IgD-negative memory B cell (primary cell): ENCODE measurements at regions not wholly inside any gene's neighbourhood (a gene's known extent, or its start where the extent isn't known, plus 50 kb on each side); places are given as distances from the start of the nearest gene placed in this dataset.

ENCODE experiments used
- H3K27ac Mint-ChIP-seq, 3 donors: one replicate each; pipeline ENCODE4 v1.8.0; 2020 to 2022; ENCODE audit warnings: mild to moderate bottlenecking in 3 of 3, mixed read lengths in 3 of 3, moderate library complexity in 1 of 3
- H3K27me3 Mint-ChIP-seq: one replicate; pipeline ENCODE4 v1.8.0; 2021; ENCODE audit warnings: mixed read lengths
- H3K36me3 Mint-ChIP-seq: one replicate; pipeline ENCODE4 v1.8.0; 2020; ENCODE audit warnings: mild to moderate bottlenecking, mixed read lengths
- H3K4me1 Mint-ChIP-seq, 3 donors: one replicate each; pipeline ENCODE4 v1.8.0; 2020 to 2022; ENCODE audit warnings: mixed read lengths in 3 of 3, mild to moderate bottlenecking in 1 of 3
- H3K4me3 Mint-ChIP-seq, 4 donors: one replicate each; pipeline ENCODE4 v1.8.0; 2020 to 2022; ENCODE audit warnings: mild to moderate bottlenecking in 4 of 4, mixed read lengths in 4 of 4, moderate library complexity in 3 of 4
- H3K9me3 Mint-ChIP-seq, 3 donors: one replicate each; pipeline ENCODE4 v1.8.0; 2020 to 2021; ENCODE audit warnings: mixed read lengths in 3 of 3, mild to moderate bottlenecking in 1 of 3

DNA sequence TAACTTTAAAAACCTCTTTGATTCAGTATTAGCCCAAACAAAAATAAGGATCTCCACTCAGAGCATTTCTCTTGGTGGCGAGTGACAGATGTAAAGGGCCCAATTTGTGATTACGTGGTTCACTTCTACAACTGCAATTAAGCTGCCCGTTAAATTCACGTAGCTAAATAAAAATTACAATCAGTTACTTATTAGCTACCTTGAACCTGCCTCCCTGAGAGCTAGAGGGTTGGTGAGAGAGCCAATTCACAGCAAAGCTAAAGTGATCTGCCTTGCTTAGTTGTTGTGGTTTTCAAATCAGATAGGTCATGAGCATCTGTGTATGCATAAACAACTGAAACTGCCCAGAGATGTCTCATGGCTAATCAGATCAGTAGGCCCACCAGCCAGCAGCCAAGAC is 156.7 kb downstream of the RNF152 start:
- H3K36me3 Mint-ChIP-seq, result no peaks in the 10 kb centered on the region
- no peaks in the 10 kb centered on the region for H3K4me1 Mint-ChIP-seq
- peaks cover 0 to 4% (median 0%) of the 10 kb centered on the region in 3 donors for H3K9me3 Mint-ChIP-seq
- no peaks in the 10 kb centered on the region for H3K27me3 Mint-ChIP-seq
- no peak overlapping the region for H3K4me3 Mint-ChIP-seq
- H3K27ac Mint-ChIP-seq, result no peak overlapping the region

DNA sequence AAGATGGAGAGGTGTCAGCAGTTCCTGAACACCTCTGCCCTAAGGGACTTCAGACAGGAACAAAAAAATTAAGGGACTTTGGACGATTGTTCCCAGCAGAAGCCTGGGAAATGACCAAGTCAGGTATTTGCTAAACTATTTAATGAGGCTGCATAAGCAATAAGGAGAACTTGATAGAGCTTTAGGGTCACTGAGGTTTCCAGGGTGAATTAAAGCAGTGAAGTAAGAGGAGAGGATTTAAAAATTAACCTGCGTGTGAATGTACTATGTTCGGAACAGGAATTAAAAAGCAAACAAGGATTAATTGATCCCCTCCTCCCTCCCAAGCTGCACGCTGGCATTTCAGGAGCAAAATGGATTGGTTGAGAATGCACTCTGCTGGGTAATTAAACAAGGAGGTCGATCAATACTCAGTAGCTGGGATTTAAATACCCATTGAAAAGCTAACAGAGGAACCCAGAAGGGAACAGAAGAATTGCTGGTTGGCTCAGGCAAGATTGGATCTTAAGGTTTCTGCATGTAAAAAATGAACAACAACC is 157.2 kb downstream of the RNF152 start:
- H3K27ac Mint-ChIP-seq, result no peak overlapping the region
- no peak overlapping the region for H3K4me3 Mint-ChIP-seq
- no peaks in the 10 kb centered on the region for H3K27me3 Mint-ChIP-seq
- H3K9me3 Mint-ChIP-seq, result peaks cover 0 to 4% (median 0%) of the 10 kb centered on the region in 3 donors
- no peaks in the 10 kb centered on the region for H3K4me1 Mint-ChIP-seq
- H3K36me3 Mint-ChIP-seq, result no peaks in the 10 kb centered on the region

DNA sequence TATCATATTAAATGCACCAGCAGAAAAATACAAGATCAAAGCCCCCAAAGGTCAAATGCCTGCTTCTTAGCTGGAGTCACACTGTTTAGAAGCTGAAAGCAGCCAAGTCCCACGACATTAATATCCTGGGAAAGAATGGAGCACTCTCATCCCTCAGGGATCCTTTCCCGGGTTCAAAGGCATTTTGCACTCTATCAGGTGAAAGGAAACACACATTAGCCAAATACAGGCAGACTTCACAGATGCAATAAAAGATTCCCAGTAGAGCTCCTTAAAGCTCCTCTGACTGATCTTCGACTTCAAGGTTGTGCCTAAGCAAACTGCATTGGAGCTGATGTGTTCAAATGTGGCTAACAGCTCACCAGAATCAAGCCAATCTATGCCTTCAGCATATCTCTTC is 158.4 kb downstream of the RNF152 start:
- peak overlapping the region in 1 of 3 donors; percentile 40 for H3K27ac Mint-ChIP-seq
- no peak overlapping the region for H3K4me3 Mint-ChIP-seq
- no peaks in the 10 kb centered on the region for H3K27me3 Mint-ChIP-seq
- no peaks in the 10 kb centered on the region for H3K36me3 Mint-ChIP-seq
- no peaks in the 10 kb centered on the region for H3K4me1 Mint-ChIP-seq
- H3K9me3 Mint-ChIP-seq, result no peaks in the 10 kb centered on the region

DNA sequence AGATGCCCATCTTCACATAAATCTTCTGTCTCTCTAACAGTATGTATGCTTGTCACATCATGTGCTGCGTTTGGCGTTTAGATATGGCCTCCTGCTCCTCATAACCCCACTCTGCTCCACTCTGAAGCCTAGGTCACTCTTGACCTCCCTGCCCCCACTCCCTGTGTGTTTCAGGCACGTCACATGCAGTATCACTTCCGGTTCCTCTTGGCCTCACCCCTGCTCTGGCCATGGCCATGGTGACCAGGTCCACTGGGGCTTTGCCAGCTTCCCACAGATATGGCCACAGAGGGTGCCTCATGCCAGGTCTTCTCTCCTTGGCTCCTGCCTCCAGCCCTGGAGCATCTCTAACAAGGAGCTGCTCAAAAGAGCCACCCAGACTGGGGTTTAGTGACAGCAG is 160.0 kb downstream of the RNF152 start:
- Mint-ChIP-seq H3K27ac (no peak overlapping the region), H3K27me3 (no peaks in the 10 kb centered on the region), H3K36me3 (no peaks in the 10 kb centered on the region), H3K4me1 (no peaks in the 10 kb centered on the region), H3K4me3 (no peak overlapping the region), H3K9me3 (no peaks in the 10 kb centered on the region)

DNA sequence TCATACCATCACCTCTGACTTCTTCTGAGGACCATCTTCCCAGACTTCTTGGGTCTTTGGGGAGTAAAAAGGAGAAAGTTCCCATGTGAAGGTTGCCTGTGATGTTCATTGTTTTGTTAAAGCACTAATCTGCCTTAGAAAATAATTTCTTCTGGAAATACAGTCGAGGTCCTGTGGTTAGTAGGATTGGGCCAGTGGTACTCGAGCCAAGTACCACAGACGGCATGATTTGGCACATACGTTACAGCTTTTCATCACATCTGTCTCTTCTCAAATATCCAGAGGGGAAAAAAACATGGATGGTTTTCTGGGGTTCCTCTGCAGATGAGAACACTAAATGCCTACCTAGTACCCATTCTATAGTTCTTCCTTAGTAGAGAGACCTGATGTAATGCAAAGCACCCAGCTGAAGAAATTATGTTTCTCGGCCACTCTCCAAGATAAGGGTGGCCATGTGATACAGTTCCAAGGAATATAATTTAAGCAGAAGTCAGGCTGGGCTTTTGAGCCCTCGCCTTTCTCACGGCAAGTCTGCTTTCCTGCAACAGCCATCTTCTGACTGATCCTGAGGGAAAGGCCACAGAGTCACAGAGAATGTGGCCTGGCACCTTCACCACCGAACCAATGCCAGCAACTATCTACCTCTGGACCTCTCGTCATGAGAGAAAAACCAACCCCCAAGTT is 161.0 kb downstream of the RNF152 start:
- Mint-ChIP-seq H3K27ac (no peak overlapping the region), H3K4me3 (no peak overlapping the region), H3K4me1 (no peaks in the 10 kb centered on the region), H3K36me3 (no peaks in the 10 kb centered on the region), H3K9me3 (peaks cover 0 to 4% (median 0%) of the 10 kb centered on the region in 3 donors), H3K27me3 (no peaks in the 10 kb centered on the region)

DNA sequence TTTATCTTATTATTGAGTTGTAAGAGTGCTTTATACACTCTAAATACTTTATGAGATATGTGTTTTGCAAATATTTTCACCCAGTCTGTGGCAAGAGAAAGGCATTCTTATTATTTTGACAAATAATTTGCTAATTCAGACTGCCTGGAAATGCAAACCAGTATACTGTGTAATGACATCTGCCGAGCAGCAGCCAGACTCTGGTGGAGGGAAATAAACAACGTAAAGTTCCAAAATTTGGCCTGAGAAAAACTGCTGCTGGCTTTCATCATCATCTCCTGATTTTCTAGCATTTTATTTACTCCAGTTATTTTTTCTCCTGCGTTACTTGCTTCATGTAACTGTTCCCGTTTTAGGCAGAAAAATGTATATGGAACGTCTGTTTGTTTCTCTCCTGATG is 161.6 kb downstream of the RNF152 start:
- Mint-ChIP-seq H3K4me3 (no peak overlapping the region), H3K36me3 (no peaks in the 10 kb centered on the region), H3K9me3 (peaks cover 0 to 9% (median 0%) of the 10 kb centered on the region in 3 donors), H3K27me3 (no peaks in the 10 kb centered on the region), H3K4me1 (no peaks in the 10 kb centered on the region), H3K27ac (no peak overlapping the region)

DNA sequence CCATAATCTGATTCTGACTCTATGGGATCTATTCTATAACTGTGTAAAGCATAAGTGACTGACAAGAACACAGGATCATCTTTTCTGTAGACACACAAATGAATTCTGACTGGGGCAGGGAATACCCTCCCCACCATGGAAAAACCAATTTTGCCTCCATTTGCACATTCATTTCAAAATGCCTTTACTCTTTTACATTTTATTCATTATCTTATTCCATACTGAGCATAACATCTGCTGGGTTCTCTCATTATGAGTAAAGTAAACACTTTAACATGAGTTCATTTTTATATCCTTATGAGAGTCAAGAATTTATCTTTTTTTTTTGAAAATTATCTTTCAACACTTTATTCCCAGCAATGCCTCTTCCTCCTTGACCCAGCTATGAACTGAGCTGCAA is 163.5 kb downstream of the RNF152 start:
- Mint-ChIP-seq H3K27ac (no peak overlapping the region), H3K36me3 (no peaks in the 10 kb centered on the region), H3K9me3 (peaks cover 0 to 13% (median 3%) of the 10 kb centered on the region in 3 donors), H3K4me1 (no peaks in the 10 kb centered on the region), H3K27me3 (no peaks in the 10 kb centered on the region), H3K4me3 (no peak overlapping the region)

DNA sequence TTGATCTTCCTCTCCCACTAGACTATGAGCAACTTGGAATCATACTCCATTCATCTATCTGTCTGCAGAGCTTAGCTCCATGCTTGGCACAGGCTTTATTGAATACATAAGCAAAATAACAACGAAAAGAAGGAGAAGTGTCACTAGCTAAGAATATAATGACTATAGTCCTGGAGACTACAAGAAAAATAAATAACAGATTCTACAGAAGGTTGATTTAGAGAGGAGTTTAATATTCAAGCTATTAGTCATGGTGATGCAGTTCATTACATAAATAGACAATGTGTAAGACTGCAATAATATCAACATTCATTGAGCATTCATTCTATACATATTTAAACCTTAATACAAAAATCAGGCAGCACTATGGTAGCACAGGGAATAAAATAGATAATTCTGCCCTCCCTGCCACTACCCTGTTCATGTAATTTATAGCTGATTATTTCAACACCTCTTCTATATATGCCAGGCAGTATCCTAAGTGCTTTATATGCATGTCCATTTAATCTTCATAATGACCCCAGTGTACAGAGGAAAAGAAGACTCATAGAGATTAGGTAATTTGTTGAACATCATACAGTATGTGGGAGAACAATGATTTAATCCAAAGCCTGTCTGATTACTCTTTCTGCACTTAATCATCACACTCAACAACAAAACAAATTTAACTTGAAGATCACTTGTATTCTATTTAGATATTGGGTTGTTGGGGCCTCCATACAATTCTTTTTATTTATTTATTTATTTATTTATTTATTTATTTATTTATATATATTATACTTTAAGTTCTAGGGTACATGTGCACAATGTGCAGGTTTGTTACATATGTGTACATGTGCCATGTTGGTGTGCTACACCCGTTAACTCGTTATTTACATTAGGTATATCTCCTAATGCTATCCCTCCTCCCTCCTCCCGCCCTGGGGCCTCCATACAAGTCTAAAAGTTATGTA is 165.3 kb downstream of the RNF152 start:
- H3K9me3 Mint-ChIP-seq, result peaks cover 3 to 13% (median 3%) of the 10 kb centered on the region in 3 donors
- H3K27me3 Mint-ChIP-seq, result no peaks in the 10 kb centered on the region
- H3K36me3 Mint-ChIP-seq, result no peaks in the 10 kb centered on the region
- no peaks in the 10 kb centered on the region for H3K4me1 Mint-ChIP-seq
- no peak overlapping the region for H3K4me3 Mint-ChIP-seq
- H3K27ac Mint-ChIP-seq, result no peak overlapping the region

DNA sequence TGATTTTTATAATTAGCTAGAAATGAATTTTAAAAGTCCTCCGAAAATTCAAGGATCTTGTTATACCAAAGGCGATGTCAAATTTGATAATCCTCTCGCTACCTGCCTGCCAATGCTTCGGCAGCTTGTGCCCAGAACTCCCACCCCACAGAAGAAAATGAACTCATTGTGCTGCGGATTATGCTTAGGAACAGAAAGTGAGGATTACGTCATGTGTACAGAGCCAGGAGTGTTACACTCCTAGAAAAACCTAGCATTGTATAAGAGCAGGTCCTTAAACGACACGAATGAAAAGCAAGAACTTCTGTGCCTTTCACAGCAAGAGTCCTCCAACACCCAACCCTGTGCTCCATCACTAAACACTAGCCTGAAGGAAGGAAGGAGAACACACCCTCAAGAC is 168.3 kb downstream of the RNF152 start:
- Mint-ChIP-seq H3K36me3 (no peaks in the 10 kb centered on the region), H3K27ac (no peak overlapping the region)

DNA sequence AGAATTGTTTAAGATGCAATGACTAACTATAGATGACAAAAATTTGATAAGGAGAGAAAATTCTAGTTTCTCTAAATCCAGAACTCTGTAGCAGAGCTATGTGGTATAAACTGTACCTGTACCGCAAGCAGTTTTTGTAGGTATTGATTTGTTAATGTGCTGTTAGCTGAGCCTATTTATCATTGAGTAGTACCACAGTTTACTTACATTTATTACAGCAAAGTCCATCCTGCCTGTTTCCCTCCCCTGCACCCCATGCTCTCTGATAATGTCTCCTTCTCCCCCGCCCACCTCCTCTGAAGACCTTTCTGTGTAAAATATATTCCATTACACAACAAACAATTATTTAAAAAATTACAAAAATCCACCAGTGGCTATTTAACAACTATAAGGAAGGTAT is 170.6 kb downstream of the RNF152 start:
- H3K4me1 Mint-ChIP-seq, result no peaks in the 10 kb centered on the region
- no peak overlapping the region for H3K27ac Mint-ChIP-seq
- no peaks in the 10 kb centered on the region for H3K36me3 Mint-ChIP-seq
- peaks cover 3 to 13% (median 5%) of the 10 kb centered on the region in 3 donors for H3K9me3 Mint-ChIP-seq
- H3K27me3 Mint-ChIP-seq, result no peaks in the 10 kb centered on the region
- no peak overlapping the region for H3K4me3 Mint-ChIP-seq

More for the DNA sequence above, 168.3 kb downstream of the RNF152 start:
- no peaks in the 10 kb centered on the region for H3K27me3 Mint-ChIP-seq
- H3K4me1 Mint-ChIP-seq, result no peaks in the 10 kb centered on the region
- H3K9me3 Mint-ChIP-seq, result peaks cover 3 to 13% (median 5%) of the 10 kb centered on the region in 3 donors
- H3K4me3 Mint-ChIP-seq, result no peak overlapping the region

DNA sequence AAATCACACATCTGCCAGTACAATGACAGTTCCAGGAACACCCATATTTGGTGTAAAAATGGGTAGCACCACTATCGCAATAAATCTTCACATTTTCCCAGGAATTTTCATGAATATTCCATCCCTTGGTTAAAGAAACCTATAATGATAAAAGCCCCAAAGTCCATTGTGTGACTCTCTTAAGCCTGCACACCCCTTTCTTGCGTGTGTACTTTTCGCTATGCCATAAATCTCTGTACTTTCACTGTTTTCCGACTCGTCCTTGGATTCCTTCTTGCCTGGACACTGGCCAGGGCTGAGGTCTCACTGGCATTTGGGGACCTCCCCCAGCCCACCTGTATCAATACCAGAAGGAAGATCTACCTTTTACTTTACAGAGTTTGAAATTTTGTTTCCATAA is 172.3 kb downstream of the RNF152 start:
- Mint-ChIP-seq H3K27me3 (no peaks in the 10 kb centered on the region), H3K4me1 (no peaks in the 10 kb centered on the region), H3K27ac (no peak overlapping the region), H3K9me3 (peaks cover 2 to 7% (median 4%) of the 10 kb centered on the region in 3 donors), H3K36me3 (no peaks in the 10 kb centered on the region), H3K4me3 (no peak overlapping the region)

DNA sequence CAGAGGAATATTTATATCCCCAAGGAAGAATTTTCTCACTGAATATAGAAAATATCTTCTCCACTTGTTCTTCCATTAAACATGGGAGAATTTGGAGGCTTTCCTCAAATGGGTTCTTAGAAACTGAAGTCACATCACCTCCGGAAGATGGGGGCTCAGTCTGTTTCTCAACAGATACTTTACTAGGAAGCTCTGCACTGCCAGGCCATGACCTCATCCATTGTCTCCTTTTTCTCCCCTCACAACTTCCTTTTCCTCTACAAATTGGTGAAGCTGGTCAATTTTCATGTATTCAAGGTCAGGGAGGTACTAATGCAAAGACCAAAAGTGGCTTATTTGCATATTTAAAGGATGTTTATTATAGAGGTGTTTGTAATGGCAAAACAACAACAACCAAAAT is 173.1 kb downstream of the RNF152 start:
- Mint-ChIP-seq H3K27ac (no peak overlapping the region), H3K27me3 (no peaks in the 10 kb centered on the region), H3K4me1 (no peaks in the 10 kb centered on the region), H3K9me3 (peaks cover 0 to 7% (median 2%) of the 10 kb centered on the region in 3 donors), H3K36me3 (no peaks in the 10 kb centered on the region), H3K4me3 (no peak overlapping the region)

DNA sequence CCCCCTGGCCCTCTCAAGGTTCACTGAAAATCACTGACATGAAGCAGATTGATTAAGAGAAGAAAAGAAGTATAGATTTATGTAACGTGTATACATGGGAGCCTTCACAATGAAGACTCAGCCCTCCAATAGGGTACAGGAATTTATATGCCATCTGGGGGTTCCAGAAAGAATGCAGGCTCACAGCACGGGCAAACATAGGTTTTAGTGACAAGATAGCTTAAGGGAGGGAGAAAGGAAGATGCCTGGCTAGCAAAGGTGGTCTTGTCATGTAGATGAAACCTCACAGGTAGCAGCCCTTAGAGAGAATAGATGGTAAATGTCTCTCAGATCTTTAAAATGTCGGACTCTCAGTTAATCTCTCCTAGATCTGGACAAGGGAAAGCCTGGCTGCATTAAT is 173.9 kb downstream of the RNF152 start:
- Mint-ChIP-seq H3K4me1 (no peaks in the 10 kb centered on the region), H3K4me3 (no peak overlapping the region), H3K36me3 (no peaks in the 10 kb centered on the region), H3K27ac (no peak overlapping the region), H3K27me3 (no peaks in the 10 kb centered on the region), H3K9me3 (peaks cover 0 to 7% (median 2%) of the 10 kb centered on the region in 3 donors)

DNA sequence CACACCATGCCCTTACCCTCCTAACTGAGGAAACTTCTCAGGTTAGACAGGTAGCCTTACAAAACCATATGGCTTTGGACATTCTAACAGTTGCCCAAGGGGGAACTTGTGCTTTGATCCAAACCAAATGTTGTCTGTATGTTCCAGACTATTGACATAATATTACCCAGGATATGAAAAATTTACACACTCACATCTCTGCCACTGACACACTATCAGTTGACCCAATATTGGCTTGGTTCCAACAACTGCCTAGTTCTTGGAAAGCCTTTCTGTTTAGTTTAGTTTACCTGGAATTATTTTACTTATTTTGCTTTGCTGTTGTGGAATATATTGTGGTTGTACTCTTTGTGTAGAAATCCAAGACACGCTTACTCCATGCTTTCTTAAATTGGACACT is 178.4 kb downstream of the RNF152 start:
- Mint-ChIP-seq H3K27me3 (no peaks in the 10 kb centered on the region), H3K27ac (peak overlapping the region in 1 of 3 donors; percentile 55), H3K4me1 (no peaks in the 10 kb centered on the region), H3K4me3 (no peak overlapping the region), H3K9me3 (peaks cover 0 to 2% (median 2%) of the 10 kb centered on the region in 3 donors), H3K36me3 (no peaks in the 10 kb centered on the region)

DNA sequence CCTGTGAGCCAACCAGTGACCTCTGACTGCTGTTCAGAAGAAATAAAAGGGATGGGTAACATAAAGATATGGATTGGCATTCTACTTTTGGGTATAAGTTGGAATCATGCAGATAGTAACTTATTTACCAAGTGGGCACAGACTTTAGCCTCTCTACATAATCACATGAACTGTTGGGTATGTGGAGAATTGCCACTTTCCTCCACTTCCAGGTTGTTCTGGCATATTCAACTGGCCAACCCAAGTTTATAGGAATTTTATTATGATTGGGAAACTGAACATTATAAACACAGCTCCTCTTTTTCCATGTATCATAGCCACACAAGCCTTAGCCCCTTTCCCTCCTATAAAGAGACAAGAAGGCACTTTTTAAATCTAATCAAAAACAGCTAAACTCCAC is 179.3 kb downstream of the RNF152 start:
- no peaks in the 10 kb centered on the region for H3K4me1 Mint-ChIP-seq
- H3K36me3 Mint-ChIP-seq, result no peaks in the 10 kb centered on the region
- no peak overlapping the region for H3K27ac Mint-ChIP-seq
- peaks cover 0 to 2% (median 2%) of the 10 kb centered on the region in 3 donors for H3K9me3 Mint-ChIP-seq
- H3K4me3 Mint-ChIP-seq, result no peak overlapping the region
- H3K27me3 Mint-ChIP-seq, result no peaks in the 10 kb centered on the region
